ENCODE measurements at regions not wholly inside any gene's neighbourhood (a gene's known extent, or its start where the extent isn't known, plus 50 kb on each side); places are given as distances from the start of the nearest gene placed in this dataset.

DNA sequence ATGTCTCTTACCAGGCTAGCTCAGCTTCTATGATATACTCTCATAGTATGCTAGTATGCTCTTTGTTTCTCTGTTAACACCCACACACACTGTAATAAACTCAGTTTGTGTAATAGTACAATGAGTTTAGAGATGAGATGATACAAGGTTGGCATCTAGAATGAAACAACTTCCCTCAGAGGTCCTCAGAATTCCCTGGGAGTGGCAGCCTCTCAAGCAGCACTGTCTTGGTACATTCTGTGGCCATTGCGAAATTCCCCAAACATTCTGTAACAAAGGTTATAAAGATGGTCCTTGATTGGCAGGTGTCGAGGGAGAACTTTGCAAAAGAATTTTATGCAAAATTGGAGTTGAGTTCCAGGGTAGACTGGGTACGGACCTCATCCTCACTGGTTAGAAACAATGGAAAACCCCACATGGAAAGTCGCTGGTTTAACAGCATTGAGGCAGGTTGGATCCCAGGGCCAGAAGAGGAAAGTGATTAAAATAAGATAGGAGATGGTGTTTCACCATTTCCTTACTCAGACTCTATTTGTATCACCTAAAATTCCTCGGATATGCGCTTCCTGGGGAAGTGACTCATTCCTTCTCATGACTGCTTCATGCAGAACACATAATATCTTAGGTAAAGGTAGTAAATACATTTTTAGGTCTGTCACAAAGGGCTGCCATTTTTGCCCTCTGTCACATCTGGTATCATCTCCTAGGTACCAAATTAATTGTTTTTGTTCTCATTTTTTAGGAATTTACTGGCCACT lies 657.8 kb downstream of the SORCS1 start (continued):
- TF ChIP-seq, protein P1, sequence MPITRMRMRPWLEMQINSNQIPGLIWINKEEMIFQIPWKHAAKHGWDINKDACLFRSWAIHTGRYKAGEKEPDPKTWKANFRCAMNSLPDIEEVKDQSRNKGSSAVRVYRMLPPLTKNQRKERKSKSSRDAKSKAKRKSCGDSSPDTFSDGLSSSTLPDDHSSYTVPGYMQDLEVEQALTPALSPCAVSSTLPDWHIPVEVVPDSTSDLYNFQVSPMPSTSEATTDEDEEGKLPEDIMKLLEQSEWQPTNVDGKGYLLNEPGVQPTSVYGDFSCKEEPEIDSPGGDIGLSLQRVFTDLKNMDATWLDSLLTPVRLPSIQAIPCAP (CRISPR knock-in tag; IDR thresholded peaks at IDR 0.05), result no peak
- TF ChIP-seq ZBTB43 (CRISPR knock-in tag; IDR thresholded peaks at IDR 0.05) (no peak), CREM (CRISPR knock-in tag; IDR thresholded peaks at IDR 0.05) (no peak), PRDM15 (CRISPR knock-in tag; IDR thresholded peaks at IDR 0.05) (no peak), ZSCAN18 (CRISPR knock-in tag; IDR thresholded peaks at IDR 0.05) (no peak), JUN (CRISPR knock-in tag; IDR thresholded peaks at IDR 0.05) (no peak), NFE2L1 (CRISPR knock-in tag; IDR thresholded peaks at IDR 0.05) (no peak), ZNF416 (CRISPR knock-in tag; IDR thresholded peaks at IDR 0.05) (no peak), GRHL2 (CRISPR knock-in tag; IDR thresholded peaks at IDR 0.05; ENCODE audit: insufficient replicate concordance, severe bottlenecking) (no peak), NR3C1 (CRISPR knock-in tag; conservative IDR thresholded peaks at IDR 0.05; ENCODE audit: low read depth) (no peak)
- TF ChIP-seq, protein P2, sequence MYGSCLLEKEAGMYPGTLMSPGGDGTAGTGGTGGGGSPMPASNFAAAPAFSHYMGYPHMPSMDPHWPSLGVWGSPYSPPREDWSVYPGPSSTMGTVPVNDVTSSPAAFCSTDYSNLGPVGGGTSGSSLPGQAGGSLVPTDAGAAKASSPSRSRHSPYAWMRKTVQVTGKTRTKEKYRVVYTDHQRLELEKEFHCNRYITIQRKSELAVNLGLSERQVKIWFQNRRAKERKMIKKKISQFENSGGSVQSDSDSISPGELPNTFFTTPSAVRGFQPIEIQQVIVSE (CRISPR knock-in tag; IDR thresholded peaks at IDR 0.05; ENCODE audit: borderline replicate concordance), result no peak
- TF ChIP-seq, protein P3, sequence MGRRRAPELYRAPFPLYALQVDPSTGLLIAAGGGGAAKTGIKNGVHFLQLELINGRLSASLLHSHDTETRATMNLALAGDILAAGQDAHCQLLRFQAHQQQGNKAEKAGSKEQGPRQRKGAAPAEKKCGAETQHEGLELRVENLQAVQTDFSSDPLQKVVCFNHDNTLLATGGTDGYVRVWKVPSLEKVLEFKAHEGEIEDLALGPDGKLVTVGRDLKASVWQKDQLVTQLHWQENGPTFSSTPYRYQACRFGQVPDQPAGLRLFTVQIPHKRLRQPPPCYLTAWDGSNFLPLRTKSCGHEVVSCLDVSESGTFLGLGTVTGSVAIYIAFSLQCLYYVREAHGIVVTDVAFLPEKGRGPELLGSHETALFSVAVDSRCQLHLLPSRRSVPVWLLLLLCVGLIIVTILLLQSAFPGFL (CRISPR knock-in tag; IDR thresholded peaks at IDR 0.05; ENCODE audit: borderline replicate concordance), result no peak
- TF ChIP-seq, protein P4, sequence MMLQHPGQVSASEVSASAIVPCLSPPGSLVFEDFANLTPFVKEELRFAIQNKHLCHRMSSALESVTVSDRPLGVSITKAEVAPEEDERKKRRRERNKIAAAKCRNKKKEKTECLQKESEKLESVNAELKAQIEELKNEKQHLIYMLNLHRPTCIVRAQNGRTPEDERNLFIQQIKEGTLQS (CRISPR knock-in tag; conservative IDR thresholded peaks at IDR 0.05), result no peak

- ATAC-seq (no peak), DNase-seq (ENCODE audit: low spot score) (no peak)
- POLR2A ChIA-PET, result no interaction called here
- H3K27me3 Mint-ChIP-seq (ENCODE audit: low read depth), result peaks cover 8% of the 10 kb centered on the region
- H3K27ac Mint-ChIP-seq, result no peak overlapping the region
- no peak overlapping the region for H3K4me3 Mint-ChIP-seq
- peaks cover 4% of the 10 kb centered on the region; the same call in 1 of the 2 replicates for H3K9me3 Mint-ChIP-seq
- H3K4me1 Mint-ChIP-seq, result peaks cover 13% of the 10 kb centered on the region
- CTCF ChIA-PET, result no interaction called here
- H3K36me3 Mint-ChIP-seq, result no peaks in the 10 kb centered on the region
- TF ChIP-seq ATF1 (CRISPR knock-in tag; IDR thresholded peaks at IDR 0.05), result no peak
- TF ChIP-seq NFATC4 (CRISPR knock-in tag; IDR thresholded peaks at IDR 0.05), result no peak
- no peak for TF ChIP-seq PRDM15 (CRISPR knock-in tag; IDR thresholded peaks at IDR 0.05)
- TF ChIP-seq, protein P3 (CRISPR knock-in tag; IDR thresholded peaks at IDR 0.05; ENCODE audit: borderline replicate concordance), result no peak
- no peak for TF ChIP-seq NR1H2 (CRISPR knock-in tag; IDR thresholded peaks at IDR 0.05)
Measured at GRCh38 chr10:106504536-106504935, 660.0 kb downstream of the SORCS1 start.
